ENCODE measurements at regions not wholly inside any gene's neighbourhood (a gene's known extent, or its start where the extent isn't known, plus 50 kb on each side); places are given as distances from the start of the nearest gene placed in this dataset.
"Not testable (repeated sequence)": the region's sequence is repeated elsewhere in the genome, so short reads cannot be mapped to it uniquely, and the experiment has no call there.

- ATAC-seq (no peak), DNase-seq (ENCODE audit: low spot score) (no peak)
- intact Hi-C loops (cut with DNase I), result no loop called here
These were observed 560.4 kb downstream of the NUP35 start for GRCh38 chr2:183684686-183685085.

GRCh38 chr2:183696028-183696427 is 571.8 kb downstream of the NUP35 start:
- DNase-seq (ENCODE audit: low spot score), result no peak
- intact Hi-C loops (cut with DNase I), result no loop called here
- ATAC-seq, result no peak

DNA sequence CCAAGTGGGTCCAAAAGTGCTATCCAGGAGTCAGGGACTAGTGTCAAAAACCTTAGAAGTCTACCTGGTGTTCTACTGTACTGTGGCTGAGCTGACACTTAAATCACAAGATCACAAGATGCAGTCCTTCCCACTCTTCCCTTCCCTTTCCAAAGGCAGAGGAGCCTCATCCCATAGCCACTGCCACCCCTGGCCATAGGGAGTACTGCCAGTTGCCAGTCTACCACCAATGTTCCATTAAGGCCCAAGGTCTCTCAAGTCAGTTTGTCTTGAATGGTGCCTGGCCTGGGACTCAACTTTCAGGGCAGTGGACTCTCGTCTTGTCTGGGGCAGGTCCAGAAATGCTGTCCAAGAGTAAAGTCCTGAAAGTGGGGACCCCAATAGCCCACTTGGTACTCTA is 585.6 kb downstream of the NUP35 start:
- intact Hi-C loops (cut with DNase I), result no loop called here
- no peak for ATAC-seq

DNA sequence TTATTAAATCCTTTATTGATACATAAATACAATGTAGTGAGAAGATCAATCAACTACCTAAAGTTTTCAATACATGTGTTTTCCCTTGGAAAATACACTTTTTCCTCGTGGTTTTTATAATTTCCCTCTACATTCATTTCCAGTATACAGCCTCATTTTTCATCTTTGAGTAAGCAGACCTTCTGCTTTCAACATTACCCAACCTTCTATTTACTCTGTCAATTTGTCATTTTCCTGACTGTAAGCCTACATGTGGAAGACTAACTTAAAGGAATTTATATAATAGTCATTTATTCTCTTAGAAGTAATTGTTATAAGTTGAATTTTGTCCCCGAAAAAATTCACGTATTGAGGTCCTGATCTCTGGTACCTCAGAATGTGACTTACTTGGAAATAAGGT is 594.0 kb downstream of the NUP35 start:
- intact Hi-C loops (cut with DNase I), result no loop called here
- DNase-seq (ENCODE audit: low spot score) (no peak), ATAC-seq (no peak)

More for the DNA sequence above, 585.6 kb downstream of the NUP35 start:
- DNase-seq (ENCODE audit: low spot score), result no peak

GRCh38 chr2:183723278-183723677 is 599.0 kb downstream of the NUP35 start:
- ATAC-seq, result no peak
- DNase-seq (ENCODE audit: low spot score), result no peak
- intact Hi-C loops (cut with DNase I), result no loop called here

DNA sequence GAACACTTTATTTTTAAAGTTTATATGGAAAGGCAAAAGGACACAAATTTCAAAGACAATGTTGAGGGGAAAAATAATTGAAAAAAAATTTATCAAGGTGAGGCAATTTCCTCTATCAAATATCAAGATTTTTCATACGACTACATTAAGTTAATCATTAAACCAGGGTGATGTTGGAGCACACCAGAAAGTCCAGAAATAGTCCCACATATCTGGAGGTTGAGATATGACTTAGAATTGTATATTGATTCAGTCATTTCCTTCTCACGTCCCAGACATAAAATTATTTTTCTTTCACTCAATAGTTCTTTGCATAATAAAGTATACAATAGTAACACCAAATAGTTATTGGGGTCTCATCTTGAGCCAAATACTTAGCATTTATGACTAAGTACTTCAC is 605.1 kb downstream of the NUP35 start:
- ATAC-seq, result no peak
- DNase-seq (ENCODE audit: low spot score), result no peak
- intact Hi-C loops (cut with DNase I), result no loop called here

- no peak for DNase-seq (ENCODE audit: low spot score)
- ATAC-seq, result no peak
- intact Hi-C loops (cut with DNase I), result no loop called here
These were observed 616.0 kb downstream of the NUP35 start for GRCh38 chr2:183740241-183740640.

DNA sequence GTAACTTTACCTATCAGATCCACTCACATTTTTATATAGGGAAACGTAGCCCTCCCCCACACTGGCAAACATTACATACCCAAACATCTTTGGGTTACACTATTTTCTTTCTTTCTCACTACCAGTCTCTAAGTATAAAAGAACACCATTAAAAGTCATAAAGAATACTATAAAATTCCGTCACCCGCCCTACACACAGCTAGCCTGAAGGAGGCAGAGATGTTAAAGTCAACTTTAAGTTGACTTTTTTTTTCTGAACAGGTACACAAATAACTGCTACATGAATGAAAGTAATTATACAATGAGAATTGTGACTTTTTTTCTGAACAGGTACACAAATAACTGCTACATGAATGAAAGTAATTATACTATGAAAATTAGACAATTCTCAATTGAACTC is 628.3 kb downstream of the NUP35 start:
- no peak for DNase-seq (ENCODE audit: low spot score)
- no peak for ATAC-seq
- intact Hi-C loops (cut with DNase I), result no loop called here

GRCh38 chr2:183759033-183759432 is 634.8 kb downstream of the NUP35 start:
- intact Hi-C loops (cut with DNase I), result no loop called here
- ATAC-seq (no peak), DNase-seq (ENCODE audit: low spot score) (no peak)

DNA sequence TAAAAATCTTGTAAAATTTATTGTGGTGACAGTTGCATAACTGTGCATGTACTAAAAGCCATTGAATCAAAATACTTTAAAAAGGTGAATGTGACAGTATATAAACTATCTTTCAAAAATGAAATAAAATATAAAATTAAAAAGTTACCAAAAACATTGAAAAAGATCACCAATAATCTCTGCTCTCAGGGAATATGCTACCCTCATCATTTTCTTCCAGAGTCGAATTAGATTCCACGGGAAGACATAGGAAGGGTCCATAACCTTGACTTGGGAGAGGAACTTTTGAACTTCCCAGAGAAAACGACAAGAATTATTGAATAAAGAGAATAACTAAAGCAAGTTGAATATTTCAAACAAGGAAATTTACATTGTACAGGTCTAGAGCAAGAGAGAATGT is 649.5 kb downstream of the NUP35 start:
- no peak for ATAC-seq
- DNase-seq (ENCODE audit: low spot score), result no peak
- intact Hi-C loops (cut with DNase I), result no loop called here

- intact Hi-C loops (cut with DNase I), result no loop called here
- DNase-seq (ENCODE audit: low spot score), result no peak
These were observed 655.8 kb downstream of the NUP35 start for GRCh38 chr2:183780072-183780471.

DNA sequence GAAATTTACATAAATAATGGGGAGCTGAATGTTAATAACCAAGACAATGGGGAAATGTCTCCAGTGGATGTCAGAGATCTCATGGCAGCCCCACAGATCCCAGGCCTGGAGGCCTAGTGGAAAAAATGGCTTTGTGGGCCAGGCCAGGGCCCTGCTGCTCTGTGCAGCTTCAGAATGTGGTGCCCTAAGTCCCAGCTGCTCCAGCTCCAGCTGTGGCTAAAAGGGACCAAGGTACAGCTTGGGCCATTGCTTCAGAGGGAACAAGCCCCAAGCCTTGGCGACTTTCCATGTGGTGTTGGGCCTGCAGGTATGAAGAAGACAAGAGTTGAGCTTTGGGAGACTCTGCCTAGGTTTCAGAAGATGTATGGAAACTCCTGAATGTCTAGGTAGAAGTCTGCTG is 658.2 kb downstream of the NUP35 start:
- intact Hi-C loops (cut with DNase I), result no loop called here
- ATAC-seq (no peak), DNase-seq (ENCODE audit: low spot score) (no peak)

More at GRCh38 chr2:183780072-183780471, 655.8 kb downstream of the NUP35 start:
- ATAC-seq, result no peak

DNA sequence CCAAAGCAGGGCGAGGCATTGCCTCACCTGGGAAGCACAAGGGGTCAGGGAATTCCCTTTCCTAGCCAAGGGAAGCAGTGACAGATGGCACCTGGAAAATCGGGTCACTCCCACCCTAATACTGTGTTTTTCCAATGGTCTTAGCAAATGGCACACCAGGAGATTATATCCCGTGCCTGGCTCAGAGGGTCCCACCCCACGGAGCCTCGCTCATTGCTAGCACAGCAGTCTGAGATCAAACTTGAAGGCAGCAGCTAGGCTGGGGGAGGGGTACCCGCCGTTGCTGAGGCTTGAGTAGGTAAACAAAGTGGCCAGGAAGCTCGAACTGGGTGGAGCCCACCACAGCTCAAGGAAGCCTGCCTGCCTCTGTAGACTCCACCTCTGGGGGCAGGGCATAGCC is 664.6 kb downstream of the NUP35 start:
- DNase-seq (ENCODE audit: low spot score); ATAC-seq; intact Hi-C loops (cut with DNase I): not testable (repeated sequence)

DNA sequence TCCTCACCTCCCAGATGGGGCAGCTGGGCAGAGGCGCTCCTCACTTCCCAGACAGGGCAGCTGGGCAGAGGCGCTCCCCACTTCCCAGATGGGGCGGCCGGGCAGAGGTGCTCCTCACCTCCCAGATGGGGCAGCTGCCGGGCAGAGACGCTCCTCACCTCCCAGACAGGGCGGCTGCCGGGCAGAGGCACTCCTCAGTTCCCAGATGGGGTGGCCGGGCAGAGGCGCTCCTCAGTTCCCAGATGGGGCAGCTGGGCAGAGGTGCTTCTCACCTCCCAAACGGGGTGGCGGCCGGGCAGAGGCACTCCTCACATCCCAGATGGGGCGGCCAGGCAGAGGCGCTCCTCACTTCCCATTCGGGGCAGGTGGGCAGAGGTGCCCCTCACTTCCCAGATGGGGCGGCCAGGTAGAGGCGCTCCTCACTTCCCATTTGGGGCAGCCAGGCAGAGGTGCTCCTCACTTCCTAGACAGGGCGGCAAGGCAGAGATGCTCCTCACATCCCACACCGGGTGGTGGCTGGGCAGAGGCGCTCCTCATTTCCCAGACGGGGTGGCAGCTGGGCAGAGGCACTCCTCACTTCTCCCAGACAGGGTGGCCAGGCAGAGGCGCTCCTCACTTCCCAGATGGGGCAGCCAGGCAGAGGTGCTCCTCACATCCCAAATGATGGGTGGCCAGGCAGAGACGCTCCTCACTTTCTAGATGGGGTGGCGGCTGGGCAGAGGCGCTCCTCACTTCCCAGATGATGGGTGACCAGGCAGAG is 668.1 kb downstream of the NUP35 start:
- ATAC-seq; intact Hi-C loops (cut with DNase I); DNase-seq (ENCODE audit: low spot score): not testable (repeated sequence)

GRCh38 chr2:183798535-183798934 is 674.3 kb downstream of the NUP35 start:
- ATAC-seq (no peak), DNase-seq (ENCODE audit: low spot score) (no peak)
- intact Hi-C loops (cut with DNase I), result no loop called here

DNA sequence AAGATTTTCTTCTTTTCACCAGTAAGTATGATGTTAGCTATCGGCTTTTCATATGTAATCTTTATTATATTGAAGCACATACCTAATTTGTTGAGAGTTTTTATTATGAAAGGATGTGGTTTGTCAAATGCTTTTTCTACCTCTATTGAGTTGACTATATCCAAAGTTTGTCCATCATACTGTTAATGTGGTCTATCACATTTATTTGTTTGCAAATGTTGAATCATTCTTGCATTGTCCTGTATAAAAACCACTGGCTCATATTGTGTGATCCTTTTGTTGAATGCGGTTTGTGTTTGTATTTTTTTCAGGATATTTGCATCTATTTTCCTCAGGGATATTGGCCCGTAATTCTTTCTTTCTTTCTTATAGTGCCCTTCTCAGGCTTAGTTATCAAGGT is 675.5 kb downstream of the NUP35 start:
- no peak for ATAC-seq
- intact Hi-C loops (cut with DNase I), result no loop called here

GRCh38 chr2:183803596-183803995 is 679.4 kb downstream of the NUP35 start:
- no peak for ATAC-seq
- DNase-seq (ENCODE audit: low spot score), result no peak

More for the DNA sequence above, 675.5 kb downstream of the NUP35 start:
- DNase-seq (ENCODE audit: low spot score), result no peak

GRCh38 chr2:183807870-183808269 is 683.6 kb downstream of the NUP35 start:
- ATAC-seq (no peak), DNase-seq (ENCODE audit: low spot score) (no peak)
- intact Hi-C loops (cut with DNase I), result no loop called here

More at GRCh38 chr2:183803596-183803995, 679.4 kb downstream of the NUP35 start:
- intact Hi-C loops (cut with DNase I), result no loop called here

DNA sequence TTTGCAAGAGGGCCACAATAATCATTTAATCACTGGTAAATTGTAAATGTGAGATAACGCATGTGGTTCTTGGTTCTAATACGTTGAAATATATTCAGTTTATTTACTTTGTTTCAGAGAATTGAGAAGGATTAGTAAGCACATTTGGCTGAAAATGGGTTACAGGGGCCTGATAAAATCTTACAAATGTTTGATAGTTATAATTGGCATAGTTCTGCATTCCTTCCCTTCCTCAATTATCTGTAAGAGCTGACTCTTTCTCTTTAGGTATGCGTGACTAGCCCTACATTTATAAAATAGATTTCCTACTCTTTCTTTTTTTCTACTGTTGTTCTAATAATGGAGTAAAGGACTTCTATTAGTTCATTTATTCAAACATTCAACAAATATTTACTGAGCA is 685.2 kb downstream of the NUP35 start:
- intact Hi-C loops (cut with DNase I), result no loop called here
- ATAC-seq (no peak), DNase-seq (ENCODE audit: low spot score) (no peak)

- intact Hi-C loops (cut with DNase I), result no loop called here
- DNase-seq (ENCODE audit: low spot score) (no peak), ATAC-seq (no peak)
These were observed 687.0 kb downstream of the NUP35 start for GRCh38 chr2:183811281-183811680.

- DNase-seq (ENCODE audit: low spot score) (no peak), ATAC-seq (no peak)
- intact Hi-C loops (cut with DNase I), result no loop called here
These were observed 687.8 kb downstream of the NUP35 start for GRCh38 chr2:183812091-183812490.

Data from sciatic nerve (tissue), 2 donors.